IMR-90 (cell line): ENCODE measurements at regions not wholly inside any gene's neighbourhood (a gene's known extent, or its start where the extent isn't known, plus 50 kb on each side); places are given as distances from the start of the nearest gene placed in this dataset.
A peak's percentile ranks its signal among the peaks of the same experiment; 100 is the strongest.
"Not testable (repeated sequence)": the region's sequence is repeated elsewhere in the genome, so short reads cannot be mapped to it uniquely, and the experiment has no call there.

Experiments used
- ATAC-seq: fragments of 200-7000 bp; cut with Tn5 transposase; 2 replicates; pipeline ENCODE4 v1.9.1; 2020; ENCODE audit warnings: low read depth, mild to moderate bottlenecking, moderate library complexity
- BruUV-seq: library from RNA; stranded (reverse); fragments of 400-500 nt; replicated peaks from 2 replicates; lab custom pipeline; 2021; lab: Mats Ljungman, UMichigan
- CTCF ChIA-PET: fragments of 300-600 bp; formaldehyde crosslinking; extraction: SDS; loops from one replicate; lab custom pipeline; 2021; ENCODE audit warnings: antibody characterized with exemption; lab: Yijun Ruan, JAX
- POLR2A ChIA-PET: fragments of 300-600 bp; sonication (Branson Sonifier 250); formaldehyde crosslinking; loops from one replicate; lab custom pipeline; 2022; ENCODE audit warnings: antibody characterized with exemption; ENCODE audit not compliant: unreplicated experiment; lab: Charles Lee
- DNase-seq: peaks from one replicate; pipeline ENCODE4 v3.0.0; 2013
- H2AFZ ChIP-seq: replicated peaks from 2 replicates; pipeline ENCODE3; 2013; ENCODE audit warnings: low read length, mild to moderate bottlenecking; ENCODE audit not compliant: poor library complexity
- H2AK5ac ChIP-seq: 2 replicates; pipeline ENCODE4 v1.6.1; 2013; ENCODE audit warnings: low read depth, low read length, inconsistent platforms
- H2AK9ac ChIP-seq: replicated peaks from 2 replicates; pipeline ENCODE3; 2013; ENCODE audit warnings: mild to moderate bottlenecking, low read depth, low read length, moderate library complexity; ENCODE audit not compliant: poor library complexity
- H2BK120ac ChIP-seq: 2 replicates; pipeline ENCODE4 v1.6.1; 2013; ENCODE audit warnings: low read depth, low read length, inconsistent platforms
- H2BK15ac ChIP-seq: 3 replicates; pipeline ENCODE4 v1.6.1; 2013; ENCODE audit warnings: low read depth, low read length, inconsistent platforms
- H2BK20ac ChIP-seq: 2 replicates; pipeline ENCODE4 v1.6.1; 2013; ENCODE audit warnings: low read depth, mild to moderate bottlenecking, inconsistent platforms, low read length, moderate library complexity
- H2BK5ac ChIP-seq: 2 replicates; pipeline ENCODE4 v1.6.1; 2013; ENCODE audit warnings: mild to moderate bottlenecking, low read depth, low read length, inconsistent platforms; ENCODE audit not compliant: poor library complexity, severe bottlenecking
- H3K14ac ChIP-seq: replicated peaks from 2 replicates; pipeline ENCODE4 v1.6.1; 2013; ENCODE audit warnings: low read depth, low read length, inconsistent platforms
- H3K18ac ChIP-seq: 2 replicates; pipeline ENCODE4 v1.6.1; 2013; ENCODE audit warnings: low read depth, low read length, control low read depth
- H3K23ac ChIP-seq: 2 replicates; pipeline ENCODE4 v1.6.1; 2013; ENCODE audit warnings: low read depth, low read length, inconsistent platforms
- H3K27ac ChIP-seq: 2 replicates; pipeline ENCODE4 v1.5.1; 2013; ENCODE audit warnings: mild to moderate bottlenecking, control low read depth, low read length; ENCODE audit not compliant: insufficient read depth
- H3K27me3 ChIP-seq: 2 replicates; pipeline ENCODE4 v1.6.1; 2013; ENCODE audit warnings: low read length; ENCODE audit not compliant: control insufficient read depth, insufficient read depth
- H3K36me3 ChIP-seq: 2 replicates; pipeline ENCODE4 v1.6.1; 2013; ENCODE audit warnings: low read length, mixed read lengths; ENCODE audit not compliant: control insufficient read depth, insufficient read depth
- H3K4ac ChIP-seq: 2 replicates; pipeline ENCODE4 v1.6.1; 2013; ENCODE audit warnings: low read depth, low read length, inconsistent platforms
- H3K4me1 ChIP-seq: 2 replicates; pipeline ENCODE4 v1.6.1; 2013; ENCODE audit warnings: low read length, mixed read lengths; ENCODE audit not compliant: control insufficient read depth, insufficient read depth
- H3K4me2 ChIP-seq: 2 replicates; pipeline ENCODE4 v1.6.1; 2013; ENCODE audit warnings: low read depth, mild to moderate bottlenecking, control low read depth, low read length, moderate library complexity
- H3K4me3 ChIP-seq: 2 replicates; pipeline ENCODE4 v1.5.1; 2013; ENCODE audit warnings: low read depth, mild to moderate bottlenecking, control low read depth, low read length, moderate library complexity; ENCODE audit not compliant: insufficient read depth
- H3K56ac ChIP-seq: 2 replicates; pipeline ENCODE4 v1.6.1; 2013; ENCODE audit warnings: low read length, inconsistent platforms; ENCODE audit not compliant: insufficient read depth; ENCODE audit errors: extremely low read depth
- H3K79me1 ChIP-seq, 2 experiments: 2 replicates each; pipeline ENCODE4 v1.6.1; 2013; ENCODE audit warnings: low read length in 2 of 2, inconsistent platforms in 1 of 2, low read depth in 1 of 2
- H3K9ac ChIP-seq: 2 replicates; pipeline ENCODE4 v1.6.1; 2013; ENCODE audit warnings: low read depth, low read length, control low read depth
- H3K9me1 ChIP-seq: 2 replicates; pipeline ENCODE4 v1.6.1; 2013; ENCODE audit warnings: low read length, inconsistent platforms; ENCODE audit not compliant: insufficient read depth
- H3K9me3 ChIP-seq: 2 replicates; pipeline ENCODE4 v1.6.1; 2013; ENCODE audit warnings: low read length; ENCODE audit not compliant: control insufficient read depth, insufficient read depth
- H4K20me1 ChIP-seq: 2 replicates; pipeline ENCODE4 v1.6.1; 2013; ENCODE audit warnings: low read length, inconsistent platforms; ENCODE audit not compliant: insufficient read depth
- H4K5ac ChIP-seq: 2 replicates; pipeline ENCODE4 v1.6.1; 2013; ENCODE audit warnings: mild to moderate bottlenecking, low read depth, low read length, control low read depth
- H4K8ac ChIP-seq, 2 experiments: 2 replicates each; pipeline ENCODE4 v1.6.1; 2013; ENCODE audit warnings: low read depth in 2 of 2, low read length in 2 of 2, control low read depth in 1 of 2, inconsistent platforms in 1 of 2
- H4K91ac ChIP-seq: 2 replicates; pipeline ENCODE4 v1.6.1; 2013; ENCODE audit warnings: low read depth, low read length, inconsistent platforms; ENCODE audit not compliant: insufficient read depth
- WGBS, 2 experiments: methylation state at CpG; one replicate each; pipeline versions ENCODE4 v1.1.5 to v1.1.7; 2013; ENCODE audit warnings: missing lambda C conversion rate in 2 of 2; ENCODE audit not compliant: insufficient read length in 1 of 2; ENCODE audit errors: extremely low coverage in 2 of 2; 5-methylcytosine and 5-hydroxymethylcytosine counted together
- dilution Hi-C: fragments of 300-500 bp; cut with HindIII; formaldehyde crosslinking; loops from one replicate; pipeline ENCODE4 v1.14.3; 2018; ENCODE audit warnings: low sequenced_read_pairs; ENCODE audit not compliant: unreplicated experiment
- in situ Hi-C: fragments of 300-500 bp; cut with MboI; formaldehyde crosslinking; loops from 3 replicates; pipeline ENCODE4 v1.14.3; 2019; ENCODE audit warnings: low sequenced_read_pairs, inconsistent platforms, mixed read lengths
- intact Hi-C: fragments of 100-400 bp; cut with micrococcal nuclease; formaldehyde crosslinking; loops from 2 replicates; pipeline ENCODE4 v1.10.0; 2022

DNA sequence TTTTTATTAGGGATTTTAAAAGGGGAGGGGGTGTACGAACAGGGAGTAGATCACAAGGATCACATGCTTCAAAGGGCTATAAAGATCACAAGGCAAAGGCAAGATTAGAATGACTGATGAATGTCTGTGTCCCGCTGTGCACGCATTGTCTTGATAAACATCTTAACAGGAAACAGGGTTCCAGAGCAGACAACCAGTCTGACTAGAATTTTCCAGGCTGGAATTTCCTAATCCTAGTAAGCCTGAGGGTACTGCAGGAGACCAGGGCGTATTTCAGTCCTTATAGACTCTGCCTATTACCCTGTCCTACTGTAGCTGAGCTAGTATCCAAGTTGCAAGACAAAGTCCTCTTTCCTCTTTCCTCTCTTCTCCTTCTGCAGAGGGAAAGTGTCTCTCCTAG, 179.0 kb upstream of the MAGEB2 start:
- WGBS, 2 experiments: 48% methylated on average over 2 of the region's 4 CpGs; no CpG with 5 or more reads in 1 of the 2 experiments
- ATAC-seq, H2BK15ac ChIP-seq, in situ Hi-C loops, intact Hi-C loops, H2BK5ac ChIP-seq, H4K20me1 ChIP-seq, H3K4ac ChIP-seq, H3K9me3 ChIP-seq, H3K4me1 ChIP-seq, BruUV-seq, H3K14ac ChIP-seq, H2AK9ac ChIP-seq, H3K4me2 ChIP-seq, H2AK5ac ChIP-seq, H2AFZ ChIP-seq, H3K18ac ChIP-seq, POLR2A ChIA-PET, H3K4me3 ChIP-seq, H3K36me3 ChIP-seq, H3K23ac ChIP-seq, H3K79me1 ChIP-seq, H4K8ac ChIP-seq, H3K27me3 ChIP-seq, H3K9me1 ChIP-seq, H2BK120ac ChIP-seq, H4K5ac ChIP-seq, DNase-seq, H3K27ac ChIP-seq, dilution Hi-C loops, H3K9ac ChIP-seq, H3K56ac ChIP-seq, H4K91ac ChIP-seq, CTCF ChIA-PET: not testable (repeated sequence)
- H2BK20ac ChIP-seq: 0 out of 2 replicates have a peak overlapping the region, but pooled peaks have one; percentile 12
